Neural cell (in vitro differentiated cells): ENCODE measurements at regions not wholly inside any gene's neighbourhood (a gene's known extent, or its start where the extent isn't known, plus 50 kb on each side); places are given as distances from the start of the nearest gene placed in this dataset.

Experiments used
- H2AFZ ChIP-seq: fragments of 200-600, 300-800 bp; sonication (generic), shearing (Covaris generic); 2 replicates; pipeline ENCODE4 v1.6.0; 2014; ENCODE audit warnings: low read depth, mild to moderate bottlenecking, antibody characterized with exemption, low read length, moderate library complexity
- H3F3A ChIP-seq: fragments of 200-600 bp; shearing (Covaris generic); 2 replicates; pipeline ENCODE4 v1.6.1; 2016; ENCODE audit warnings: mild to moderate bottlenecking, moderate library complexity, mixed read lengths, antibody characterized with exemption, low read length; ENCODE audit not compliant: insufficient read depth, poor library complexity, severe bottlenecking
- H3K27ac ChIP-seq: fragments of 200-600, 300-800 bp; sonication (generic), shearing (Covaris generic); 2 replicates; pipeline ENCODE4 v1.5.1; 2014; ENCODE audit warnings: mild to moderate bottlenecking, low read length, moderate library complexity
- H3K27me3 ChIP-seq: fragments of 300-800, 200-600 bp; sonication (generic), shearing (Covaris generic); 2 replicates; pipeline ENCODE4 v1.6.0; 2014; ENCODE audit warnings: mild to moderate bottlenecking, low read depth, low read length, moderate library complexity; ENCODE audit not compliant: insufficient read depth
- H3K36me3 ChIP-seq: fragments of 300-800, 200-600 bp; sonication (generic), shearing (Covaris generic); 2 replicates; pipeline ENCODE4 v1.5.1; 2014; ENCODE audit warnings: mild to moderate bottlenecking, antibody characterized with exemption, low read length, moderate library complexity; ENCODE audit not compliant: insufficient read depth
- H3K4me2 ChIP-seq: fragments of 300-800, 200-600 bp; sonication (generic), shearing (Covaris generic); 2 replicates; pipeline ENCODE4 v1.6.0; 2014; ENCODE audit warnings: mild to moderate bottlenecking, low read length
- H3K4me3 ChIP-seq: fragments of 300-800, 200-600 bp; sonication (generic), shearing (Covaris generic); 2 replicates; pipeline ENCODE4 v1.5.1; 2014; ENCODE audit warnings: mild to moderate bottlenecking, low read length, moderate library complexity
- H3K79me2 ChIP-seq: fragments of 200-600 bp; shearing (Covaris generic); replicated peaks from 2 replicates; pipeline ENCODE4 v1.6.0; 2014; ENCODE audit warnings: mild to moderate bottlenecking, low read length, moderate library complexity; ENCODE audit not compliant: insufficient read depth
- H3K9ac ChIP-seq: fragments of 300-800, 200-600 bp; sonication (generic), shearing (Covaris generic); 2 replicates; pipeline ENCODE4 v1.6.1; 2016; ENCODE audit warnings: mild to moderate bottlenecking, low read length, mixed read lengths
- H3K9me2 ChIP-seq: fragments of 200-600 bp; shearing (Covaris generic); 2 replicates; pipeline ENCODE4 v1.6.1; 2016; ENCODE audit warnings: mild to moderate bottlenecking, low read length, mixed read lengths; ENCODE audit not compliant: insufficient read depth
- H3K9me3 ChIP-seq: fragments of 200-600, 300-800 bp; sonication (generic), shearing (Covaris generic); 2 replicates; pipeline ENCODE4 v1.6.1; 2016; ENCODE audit warnings: mild to moderate bottlenecking, mixed run types, low read length, moderate library complexity, mixed read lengths
- H4K20me1 ChIP-seq: fragments of 200-600 bp; shearing (Covaris generic); 2 replicates; pipeline ENCODE4 v1.6.1; 2016; ENCODE audit warnings: mild to moderate bottlenecking, mixed run types; ENCODE audit not compliant: insufficient read depth
- CTCF ChIP-seq: fragments of 450-650 bp; IDR thresholded peaks from 2 replicates; pipeline ENCODE4 v1.5.1; 2014; ENCODE audit warnings: antibody characterized with exemption, mild to moderate bottlenecking, moderate library complexity; ENCODE audit not compliant: poor library complexity, severe bottlenecking
- EP300 ChIP-seq: fragments of 450-650 bp; conservative IDR thresholded peaks from 2 replicates; pipeline ENCODE4 v1.6.1; 2014; ENCODE audit warnings: antibody characterized with exemption, mild to moderate bottlenecking, moderate library complexity; ENCODE audit not compliant: poor library complexity, severe bottlenecking
- EZH2 ChIP-seq: fragments of 200-600, 300-800 bp; shearing (Covaris generic), sonication (generic); IDR thresholded peaks from 2 replicates; pipeline ENCODE4 v1.6.1; 2014; ENCODE audit warnings: antibody characterized with exemption, low read length, borderline replicate concordance, mild to moderate bottlenecking; ENCODE audit not compliant: insufficient read depth, poor library complexity, severe bottlenecking
- MXI1 ChIP-seq: fragments of 450-650 bp; conservative IDR thresholded peaks from 2 replicates; pipeline ENCODE4 v1.6.1; 2014; ENCODE audit warnings: antibody characterized with exemption, mild to moderate bottlenecking; ENCODE audit not compliant: poor library complexity, severe bottlenecking
- POLR2AphosphoS5 ChIP-seq: IDR thresholded peaks from 2 replicates; pipeline ENCODE4 v1.6.1; 2012
- RAD21 ChIP-seq: fragments of 450-650 bp; conservative IDR thresholded peaks from 2 replicates; pipeline ENCODE4 v1.6.1; 2014; ENCODE audit warnings: antibody characterized with exemption, mild to moderate bottlenecking, moderate library complexity
- REST ChIP-seq: IDR thresholded peaks from 2 replicates; pipeline ENCODE4 v1.6.1; 2012; ENCODE audit warnings: borderline replicate concordance
- SMC3 ChIP-seq: fragments of 450-650 bp; conservative IDR thresholded peaks from 2 replicates; pipeline ENCODE4 v1.6.1; 2014; ENCODE audit warnings: antibody characterized with exemption, mild to moderate bottlenecking, moderate library complexity; ENCODE audit not compliant: poor library complexity
- TAF1 ChIP-seq: IDR thresholded peaks from 2 replicates; pipeline ENCODE4 v1.6.1; 2012; ENCODE audit warnings: low read depth

- Histone ChIP-seq H3K9me2 (no peaks in the 10 kb centered on the region), H3K4me2 (no peak overlapping the region), H4K20me1 (no peaks in the 10 kb centered on the region), H3K27ac (no peak overlapping the region), H3F3A (no peaks in the 10 kb centered on the region), H3K36me3 (no peaks in the 10 kb centered on the region), H3K27me3 (no peaks in the 10 kb centered on the region), H3K4me3 (no peak overlapping the region), H3K9ac (no peak overlapping the region), H3K9me3 (no peaks in the 10 kb centered on the region), H3K79me2 (no peaks in the 10 kb centered on the region), H2AFZ (no peak overlapping the region)
- no peak for TF ChIP-seq TAF1
- no peak for TF ChIP-seq CTCF
- no peak for TF ChIP-seq REST
- no peak for TF ChIP-seq POLR2AphosphoS5
- no peak for TF ChIP-seq MXI1
- no peak for TF ChIP-seq RAD21
- no peak for TF ChIP-seq EZH2
- TF ChIP-seq SMC3: no peak
- no peak for TF ChIP-seq EP300
Observed at GRCh38 chr10:84700668-84701369, 372.4 kb downstream of the CCSER2 start.

GRCh38 chr10:84701370-84701720 is 373.0 kb downstream of the CCSER2 start:
- Histone ChIP-seq H2AFZ (no peak overlapping the region), H3K4me3 (no peak overlapping the region), H3K27ac (no peak overlapping the region), H3K9me2 (no peaks in the 10 kb centered on the region), H3K9ac (no peak overlapping the region), H3F3A (no peaks in the 10 kb centered on the region), H3K36me3 (no peaks in the 10 kb centered on the region), H3K4me2 (no peak overlapping the region), H3K27me3 (no peaks in the 10 kb centered on the region), H3K9me3 (no peaks in the 10 kb centered on the region), H3K79me2 (no peaks in the 10 kb centered on the region), H4K20me1 (no peaks in the 10 kb centered on the region)
- TF ChIP-seq EP300: no peak
- TF ChIP-seq MXI1: no peak
- no peak for TF ChIP-seq CTCF
- TF ChIP-seq SMC3: no peak
- TF ChIP-seq EZH2: no peak
- TF ChIP-seq RAD21: no peak
